Ectodermal cell (in vitro differentiated cells): ENCODE measurements at regions not wholly inside any gene's neighbourhood (a gene's known extent, or its start where the extent isn't known, plus 50 kb on each side); places are given as distances from the start of the nearest gene placed in this dataset.

ENCODE experiments used
- H3K27ac ChIP-seq: 2 replicates; pipeline ENCODE4 v1.7.0; 2013; ENCODE audit warnings: mild to moderate bottlenecking, low read depth, low read length; ENCODE audit not compliant: insufficient read depth, poor library complexity, severe bottlenecking
- H3K27me3 ChIP-seq: 2 replicates; pipeline ENCODE4 v1.7.0; 2013; ENCODE audit warnings: mild to moderate bottlenecking, low read length; ENCODE audit not compliant: insufficient read depth, control insufficient read depth, poor library complexity, severe bottlenecking
- H3K36me3 ChIP-seq: one replicate; pipeline ENCODE4 v1.7.0; 2013; ENCODE audit warnings: low read length; ENCODE audit not compliant: control insufficient read depth, insufficient read depth
- H3K4me1 ChIP-seq: one replicate; pipeline ENCODE4 v1.7.0; 2013; ENCODE audit warnings: low read length; ENCODE audit not compliant: control insufficient read depth, insufficient read depth
- H3K4me3 ChIP-seq: 2 replicates; pipeline ENCODE4 v1.7.0; 2013; ENCODE audit warnings: low read depth, low read length, control low read depth; ENCODE audit not compliant: insufficient read depth
- H3K9me3 ChIP-seq: 2 replicates; pipeline ENCODE4 v1.7.0; 2013; ENCODE audit warnings: mild to moderate bottlenecking, low read length, moderate library complexity; ENCODE audit not compliant: control insufficient read depth
- WGBS, 2 experiments: methylation state at CpG; one replicate each; pipeline ENCODE4 v1.1.7; 2013; ENCODE audit warnings: missing lambda C conversion rate in 2 of 2; 5-methylcytosine and 5-hydroxymethylcytosine counted together

- 88 to 94% methylated on average over 1 of the region's 1 CpG for WGBS, 2 experiments
These were observed 1635.2 kb downstream of the FAM181B start for GRCh38 chr11:81098471-81098870.

GRCh38 chr11:81092522-81092921 lies 1641.1 kb downstream of the FAM181B start:
- no peak overlapping the region for H3K27ac ChIP-seq
- H3K4me1 ChIP-seq, result no peaks in the 10 kb centered on the region
- H3K9me3 ChIP-seq, result no peaks in the 10 kb centered on the region
- H3K4me3 ChIP-seq, result no peak overlapping the region
- no peaks in the 10 kb centered on the region for H3K36me3 ChIP-seq
- no peaks in the 10 kb centered on the region for H3K27me3 ChIP-seq

More at GRCh38 chr11:81098471-81098870, 1635.2 kb downstream of the FAM181B start:
- H3K36me3 ChIP-seq, result no peaks in the 10 kb centered on the region
- H3K9me3 ChIP-seq, result no peaks in the 10 kb centered on the region
- no peaks in the 10 kb centered on the region for H3K27me3 ChIP-seq
- no peak overlapping the region for H3K27ac ChIP-seq
- H3K4me1 ChIP-seq, result no peaks in the 10 kb centered on the region
- H3K4me3 ChIP-seq, result no peak overlapping the region

GRCh38 chr11:81089242-81089641 lies 1644.4 kb downstream of the FAM181B start:
- WGBS, 2 experiments, result 84 to 85% methylated on average over 4 of the region's 4 CpGs
- H3K36me3 ChIP-seq, result no peaks in the 10 kb centered on the region
- no peak overlapping the region for H3K4me3 ChIP-seq
- H3K9me3 ChIP-seq, result no peaks in the 10 kb centered on the region
- H3K4me1 ChIP-seq, result no peaks in the 10 kb centered on the region
- no peak overlapping the region for H3K27ac ChIP-seq
- no peaks in the 10 kb centered on the region for H3K27me3 ChIP-seq

DNA sequence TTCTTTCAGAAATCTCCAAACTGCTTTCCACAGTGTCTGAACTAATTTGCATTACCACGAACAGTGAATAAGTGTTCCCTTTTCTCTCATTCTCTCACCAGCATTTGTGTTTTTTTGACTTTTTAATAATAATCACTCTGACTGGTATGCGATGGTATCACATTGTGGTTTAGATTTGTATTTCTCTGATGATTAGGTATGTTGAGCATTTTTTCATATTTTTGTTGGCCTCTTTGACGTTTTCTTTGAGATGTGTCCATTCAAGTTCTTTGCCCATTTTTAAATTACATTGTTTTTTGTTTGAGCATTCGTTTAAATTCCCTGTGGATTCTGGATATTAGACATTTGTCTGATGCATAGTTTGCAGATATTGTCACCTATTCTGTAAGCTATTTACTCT lies 1639.6 kb upstream of the TENM4 start:
- no peaks in the 10 kb centered on the region for H3K9me3 ChIP-seq
- no peak overlapping the region for H3K4me3 ChIP-seq
- no peak overlapping the region for H3K27ac ChIP-seq
- no peaks in the 10 kb centered on the region for H3K27me3 ChIP-seq
- H3K4me1 ChIP-seq, result no peaks in the 10 kb centered on the region
- 88 to 91% methylated on average over 4 of the region's 4 CpGs for WGBS, 2 experiments
- no peaks in the 10 kb centered on the region for H3K36me3 ChIP-seq

- Histone ChIP-seq H3K9me3 (no peaks in the 10 kb centered on the region), H3K4me1 (no peaks in the 10 kb centered on the region), H3K27ac (no peak overlapping the region), H3K36me3 (no peaks in the 10 kb centered on the region), H3K4me3 (no peak overlapping the region), H3K27me3 (no peaks in the 10 kb centered on the region)
- 86 to 90% methylated on average over 4 of the region's 4 CpGs for WGBS, 2 experiments
These were observed 1631.4 kb upstream of the TENM4 start for GRCh38 chr11:81072273-81072672.

DNA sequence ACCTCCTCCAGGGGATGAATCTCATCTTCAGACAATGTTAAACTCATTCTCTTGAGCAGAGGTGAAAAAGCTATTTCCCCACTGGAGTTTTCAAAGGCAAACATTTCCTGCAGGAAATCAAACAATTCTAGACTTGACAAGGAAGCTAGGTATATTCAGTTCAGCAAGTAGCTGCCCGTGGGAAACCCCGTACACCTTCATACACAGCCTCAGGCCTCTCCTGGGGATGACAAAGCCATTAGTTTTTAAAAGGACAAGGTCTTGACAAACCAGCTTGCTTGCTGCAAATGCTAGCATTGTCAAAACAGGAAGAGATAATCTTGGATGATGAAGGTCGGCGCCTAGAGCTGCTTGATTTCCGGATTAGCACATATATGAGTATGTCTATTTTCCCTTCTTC lies 1630.8 kb upstream of the TENM4 start:
- WGBS, 2 experiments, result 87 to 96% methylated on average over 5 of the region's 5 CpGs
- Histone ChIP-seq H3K4me3 (no peak overlapping the region), H3K27me3 (no peaks in the 10 kb centered on the region), H3K9me3 (no peaks in the 10 kb centered on the region), H3K36me3 (no peaks in the 10 kb centered on the region), H3K4me1 (no peaks in the 10 kb centered on the region), H3K27ac (no peak overlapping the region)

GRCh38 chr11:81070948-81071347 lies 1630.1 kb upstream of the TENM4 start:
- Histone ChIP-seq H3K4me3 (no peak overlapping the region), H3K27ac (no peak overlapping the region), H3K9me3 (no peaks in the 10 kb centered on the region), H3K36me3 (no peaks in the 10 kb centered on the region), H3K4me1 (no peaks in the 10 kb centered on the region), H3K27me3 (no peaks in the 10 kb centered on the region)
- 90 to 93% methylated on average over 4 of the region's 4 CpGs for WGBS, 2 experiments

- H3K27me3 ChIP-seq, result no peaks in the 10 kb centered on the region
- H3K27ac ChIP-seq, result no peak overlapping the region
- no peaks in the 10 kb centered on the region for H3K4me1 ChIP-seq
- no peaks in the 10 kb centered on the region for H3K9me3 ChIP-seq
- no peak overlapping the region for H3K4me3 ChIP-seq
- no peaks in the 10 kb centered on the region for H3K36me3 ChIP-seq
- 23 to 24% methylated on average over 1 of the region's 1 CpG for WGBS, 2 experiments
These were observed 1618.5 kb upstream of the TENM4 start for GRCh38 chr11:81059356-81059755.

GRCh38 chr11:81052344-81053158 lies 1611.7 kb upstream of the TENM4 start:
- Histone ChIP-seq H3K27me3 (no peaks in the 10 kb centered on the region), H3K27ac (no peak overlapping the region), H3K4me3 (no peak overlapping the region), H3K9me3 (no peaks in the 10 kb centered on the region), H3K36me3 (no peaks in the 10 kb centered on the region), H3K4me1 (no peaks in the 10 kb centered on the region)
- WGBS, 2 experiments, result 93 to 96% methylated on average over 3 of the region's 3 CpGs

GRCh38 chr11:81039916-81040524 lies 1599.2 kb upstream of the TENM4 start:
- Histone ChIP-seq H3K4me3 (no peak overlapping the region), H3K9me3 (no peaks in the 10 kb centered on the region), H3K27ac (no peak overlapping the region), H3K27me3 (no peaks in the 10 kb centered on the region), H3K36me3 (no peaks in the 10 kb centered on the region), H3K4me1 (no peaks in the 10 kb centered on the region)
- WGBS, 2 experiments, result 90 to 96% methylated on average over 2 of the region's 2 CpGs
